Stomach (tissue), 4 donors: ENCODE measurements at regions not wholly inside any gene's neighbourhood (a gene's known extent, or its start where the extent isn't known, plus 50 kb on each side); places are given as distances from the start of the nearest gene placed in this dataset.

Source experiments
- CTCF ChIP-seq, 7 experiments: fragments of 450-650 bp in 4 of 7; fragments of 200-600 bp in 3 of 7; sonication (generic) in 3 of 7; IDR thresholded peaks; one replicate each; pipeline ENCODE4 v1.5.1; 2016 to 2019; ENCODE audit warnings: antibody characterized with exemption in 7 of 7, control low read depth in 2 of 7, mild to moderate bottlenecking in 1 of 7
- EP300 ChIP-seq: sonication (generic); formaldehyde crosslinking; IDR thresholded peaks from one replicate; pipeline ENCODE4 v1.6.1; 2017; ENCODE audit warnings: antibody characterized with exemption
- POLR2A ChIP-seq, 4 donors: fragments of 450-650 bp; IDR thresholded peaks; one replicate each; pipeline ENCODE4 v1.6.1; 2016; ENCODE audit warnings: antibody characterized with exemption in 4 of 4, control low read depth in 2 of 4, mild to moderate bottlenecking in 1 of 4, moderate library complexity in 1 of 4
- POLR2AphosphoS5 ChIP-seq, 3 donors: sonication (generic); formaldehyde crosslinking; IDR thresholded peaks; one replicate each; pipeline ENCODE4 v1.6.1; 2016; ENCODE audit warnings: antibody characterized with exemption in 3 of 3

- TF ChIP-seq EP300 (no peak), POLR2A (IDR thresholded peaks at IDR 0.05) (no peak), POLR2AphosphoS5 (IDR thresholded peaks at IDR 0.05) (no peak), CTCF (IDR thresholded peaks at IDR 0.05) (no peak)
These were observed 1136.0 kb downstream of the PCDH17 start for GRCh38 chr13:58767566-58767965.
